H1 (cell line): ENCODE measurements at regions not wholly inside any gene's neighbourhood (a gene's known extent, or its start where the extent isn't known, plus 50 kb on each side); places are given as distances from the start of the nearest gene placed in this dataset.

ENCODE experiments used
- KDM4A ChIP-seq: IDR thresholded peaks from one replicate; pipeline ENCODE4 v1.7.1; 2012; ENCODE audit warnings: low read depth, mild to moderate bottlenecking, moderate library complexity, low read length, inconsistent platforms; ENCODE audit not compliant: severe bottlenecking
- RBBP5 ChIP-seq: IDR thresholded peaks from 2 replicates; pipeline ENCODE4 v1.7.1; 2012; ENCODE audit warnings: low read depth, mild to moderate bottlenecking, inconsistent platforms, low read length, moderate library complexity, borderline replicate concordance
- TF ChIP-seq, protein P1 (sequence below), 3 experiments: IDR thresholded peaks; 1 replicate in 2 of 3; 2 replicates in 1 of 3; pipeline versions ENCODE4 v1.5.1 to v1.6.1; 2011; ENCODE audit warnings: low read length in 3 of 3, mild to moderate bottlenecking in 3 of 3, inconsistent platforms in 2 of 3, low read depth in 1 of 3, moderate library complexity in 1 of 3; ENCODE audit not compliant: insufficient read depth in 1 of 3; ENCODE audit errors: control extremely low read depth in 1 of 3

DNA sequence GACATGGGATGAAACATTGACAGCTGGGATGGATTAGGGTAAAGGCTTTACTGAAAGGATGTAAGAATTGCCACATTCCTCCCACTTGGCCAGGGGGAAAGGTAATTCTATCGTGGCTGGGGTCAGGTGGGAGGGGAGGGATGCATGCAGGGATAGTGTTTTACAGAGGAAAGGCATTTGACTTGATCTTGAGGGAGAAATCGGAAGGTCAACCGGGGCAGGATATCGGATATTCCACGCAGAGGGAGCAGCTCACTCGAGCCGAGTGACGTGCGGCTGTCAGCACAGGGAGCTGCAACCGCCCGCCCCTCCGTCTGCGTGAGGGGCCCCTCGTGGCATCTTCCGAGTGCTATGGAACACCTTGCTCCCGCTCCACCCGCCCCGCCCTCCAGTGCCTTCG, 63.4 kb upstream of the ADAMTS2 start (continued):
- TF ChIP-seq, protein P1, sequence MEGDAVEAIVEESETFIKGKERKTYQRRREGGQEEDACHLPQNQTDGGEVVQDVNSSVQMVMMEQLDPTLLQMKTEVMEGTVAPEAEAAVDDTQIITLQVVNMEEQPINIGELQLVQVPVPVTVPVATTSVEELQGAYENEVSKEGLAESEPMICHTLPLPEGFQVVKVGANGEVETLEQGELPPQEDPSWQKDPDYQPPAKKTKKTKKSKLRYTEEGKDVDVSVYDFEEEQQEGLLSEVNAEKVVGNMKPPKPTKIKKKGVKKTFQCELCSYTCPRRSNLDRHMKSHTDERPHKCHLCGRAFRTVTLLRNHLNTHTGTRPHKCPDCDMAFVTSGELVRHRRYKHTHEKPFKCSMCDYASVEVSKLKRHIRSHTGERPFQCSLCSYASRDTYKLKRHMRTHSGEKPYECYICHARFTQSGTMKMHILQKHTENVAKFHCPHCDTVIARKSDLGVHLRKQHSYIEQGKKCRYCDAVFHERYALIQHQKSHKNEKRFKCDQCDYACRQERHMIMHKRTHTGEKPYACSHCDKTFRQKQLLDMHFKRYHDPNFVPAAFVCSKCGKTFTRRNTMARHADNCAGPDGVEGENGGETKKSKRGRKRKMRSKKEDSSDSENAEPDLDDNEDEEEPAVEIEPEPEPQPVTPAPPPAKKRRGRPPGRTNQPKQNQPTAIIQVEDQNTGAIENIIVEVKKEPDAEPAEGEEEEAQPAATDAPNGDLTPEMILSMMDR (IDR thresholded peaks at IDR 0.05; ENCODE audit: control extremely low read depth in 1 of 3, insufficient read depth in 1 of 3, low read depth in 1 of 3, low read length in 3 of 3) = no peak
- TF ChIP-seq KDM4A = no peak
- TF ChIP-seq RBBP5 = no peak
